ENCODE measurements at regions not wholly inside any gene's neighbourhood (a gene's known extent, or its start where the extent isn't known, plus 50 kb on each side); places are given as distances from the start of the nearest gene placed in this dataset.

DNA sequence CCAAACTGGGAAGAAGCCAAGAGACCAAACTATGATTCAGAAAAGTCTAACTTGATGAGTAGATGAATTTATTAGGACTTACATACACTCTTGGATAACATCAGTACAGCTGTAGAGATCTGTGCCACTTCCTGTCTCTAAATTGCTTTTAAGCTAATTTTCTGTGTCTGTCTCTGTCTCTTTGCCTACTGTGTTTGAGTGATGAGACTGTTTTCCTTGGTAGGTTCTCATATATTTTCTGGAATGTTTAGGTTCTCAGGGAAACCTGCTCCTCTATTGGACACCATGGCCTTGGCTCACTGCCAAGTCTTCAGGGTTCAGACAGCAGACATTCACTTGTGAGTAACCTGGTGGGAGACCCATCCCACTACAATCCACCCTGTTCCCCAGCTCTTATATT, 103.5 kb upstream of the KIF2B start:
- Histone ChIP-seq H3K27ac (ENCODE audit: low read length) (no peak overlapping the region), H3K27me3 (ENCODE audit: control insufficient read depth, insufficient read depth) (no peaks in the 10 kb centered on the region), H3K9me3 (ENCODE audit: control insufficient read depth, low read length) (no peaks in the 10 kb centered on the region), H3K4me3 (ENCODE audit: low read length) (no peak overlapping the region), H3K4me1 (ENCODE audit: control insufficient read depth, insufficient read depth, low read length) (no peaks in the 10 kb centered on the region)
- ATAC-seq (no peak), DNase-seq (no peak)
- intact Hi-C loops (cut with DNase I): no loop called here

DNA sequence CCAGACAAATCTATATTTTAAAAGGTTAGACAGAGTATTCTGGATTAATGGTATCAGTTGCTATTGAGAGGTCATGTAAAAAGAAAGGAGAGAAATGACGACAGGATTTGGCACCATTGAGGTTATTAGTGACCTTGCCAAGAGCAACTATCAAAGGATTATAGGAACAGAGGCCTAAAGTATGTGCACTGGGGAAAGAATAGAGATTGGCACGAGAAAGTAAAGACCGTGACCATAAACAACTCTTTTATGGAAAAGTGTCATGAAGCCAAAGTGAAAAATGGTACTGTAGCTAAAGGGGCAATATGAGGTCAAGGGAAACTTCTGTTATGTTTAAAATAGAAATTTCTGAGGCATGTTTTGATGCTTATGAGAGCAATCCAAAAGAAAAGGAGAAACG, 115.2 kb upstream of the KIF2B start:
- H3K9me3 ChIP-seq (ENCODE audit: control insufficient read depth, low read length): no peaks in the 10 kb centered on the region
- no peak overlapping the region for H3K4me3 ChIP-seq (ENCODE audit: low read length)
- no peaks in the 10 kb centered on the region for H3K27me3 ChIP-seq (ENCODE audit: control insufficient read depth, insufficient read depth)
- intact Hi-C loops (cut with DNase I): no loop called here
- H3K4me1 ChIP-seq (ENCODE audit: control insufficient read depth, insufficient read depth, low read length): no peaks in the 10 kb centered on the region
- 47% methylated on average over 4 of the region's 4 CpGs for WGBS
- DNase-seq (no peak), ATAC-seq (no peak)
- no peak overlapping the region for H3K27ac ChIP-seq (ENCODE audit: low read length)

DNA sequence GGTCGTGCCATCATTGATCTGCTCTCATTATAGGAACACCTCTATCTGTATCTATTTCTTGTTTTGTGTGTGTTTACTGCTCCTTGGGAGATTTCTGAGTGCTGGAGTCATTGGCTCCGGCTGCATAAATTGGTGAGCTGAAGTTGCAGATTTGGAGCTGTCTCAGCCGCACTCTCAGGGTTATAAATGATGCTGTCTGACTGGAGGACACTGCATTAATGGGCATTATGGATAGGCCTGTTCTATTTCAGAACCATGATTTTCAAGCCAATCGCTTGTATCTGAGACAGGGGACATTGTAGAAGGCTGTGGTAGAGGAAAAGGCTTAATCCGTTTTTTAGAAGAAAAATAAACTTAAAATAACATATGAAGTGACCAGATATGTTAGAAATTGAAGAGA, 126.4 kb upstream of the KIF2B start:
- DNase-seq (no peak), ATAC-seq (no peak)
- Histone ChIP-seq H3K9me3 (ENCODE audit: control insufficient read depth, low read length) (no peaks in the 10 kb centered on the region), H3K27me3 (ENCODE audit: control insufficient read depth, insufficient read depth) (no peaks in the 10 kb centered on the region), H3K4me1 (ENCODE audit: control insufficient read depth, insufficient read depth, low read length) (no peaks in the 10 kb centered on the region), H3K4me3 (ENCODE audit: low read length) (no peak overlapping the region), H3K27ac (ENCODE audit: low read length) (no peak overlapping the region)
- 66% methylated on average over 5 of the region's 5 CpGs for WGBS
- intact Hi-C loops (cut with DNase I): no loop called here

DNA sequence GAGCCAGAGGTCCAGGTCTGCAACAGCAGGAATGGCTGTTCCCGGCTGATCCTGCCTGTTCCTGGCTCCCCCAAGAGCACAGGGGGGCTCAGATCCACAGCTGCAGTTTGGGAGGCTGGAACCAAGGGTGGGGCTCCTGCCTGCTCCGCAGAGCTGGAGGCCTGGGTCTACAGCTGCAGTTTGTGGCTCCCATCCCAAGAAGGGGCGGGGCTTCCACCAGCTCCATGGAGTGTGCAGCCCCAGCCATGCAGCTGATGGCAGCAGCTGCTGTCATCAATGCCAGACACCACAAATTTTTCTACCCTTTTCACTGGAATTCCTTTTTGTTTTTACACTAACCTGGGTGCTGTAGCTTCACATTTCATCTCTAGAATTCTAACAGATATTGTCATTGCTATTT, 135.4 kb upstream of the KIF2B start:
- no peaks in the 10 kb centered on the region for H3K4me1 ChIP-seq (ENCODE audit: control insufficient read depth, insufficient read depth, low read length)
- H3K9me3 ChIP-seq (ENCODE audit: control insufficient read depth, low read length): no peaks in the 10 kb centered on the region
- ATAC-seq: peak in 1 of 2 donors; percentile 33
- H3K4me3 ChIP-seq (ENCODE audit: low read length): no peak overlapping the region
- H3K27ac ChIP-seq (ENCODE audit: low read length): no peak overlapping the region
- no peak for DNase-seq
- intact Hi-C loops (cut with DNase I): no loop called here
- WGBS: 55% methylated on average over 3 of the region's 3 CpGs
- H3K27me3 ChIP-seq (ENCODE audit: control insufficient read depth, insufficient read depth): no peaks in the 10 kb centered on the region

DNA sequence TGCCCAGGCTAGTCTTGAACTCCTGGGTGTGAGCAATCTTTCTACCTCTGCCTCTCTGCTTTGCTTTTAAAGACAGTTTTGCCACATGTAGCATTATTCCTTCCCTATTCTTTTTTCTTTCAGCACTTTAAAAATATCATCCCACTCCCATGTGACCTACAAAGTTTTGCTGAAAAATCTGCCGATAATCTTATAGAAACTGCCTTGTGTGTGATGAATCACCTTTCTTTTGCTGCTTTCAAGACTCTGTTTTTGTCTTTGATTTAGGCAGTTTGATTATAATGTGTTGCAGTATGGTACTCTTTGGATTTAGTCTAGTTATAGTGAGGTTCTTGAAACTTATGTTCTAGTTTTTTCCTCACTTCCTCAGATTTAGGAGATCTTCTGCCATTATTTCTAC, 142.0 kb upstream of the KIF2B start:
- Histone ChIP-seq H3K27me3 (ENCODE audit: control insufficient read depth, insufficient read depth) (no peaks in the 10 kb centered on the region), H3K4me3 (ENCODE audit: low read length) (no peak overlapping the region), H3K27ac (ENCODE audit: low read length) (no peak overlapping the region), H3K4me1 (ENCODE audit: control insufficient read depth, insufficient read depth, low read length) (no peaks in the 10 kb centered on the region), H3K9me3 (ENCODE audit: control insufficient read depth, low read length) (no peaks in the 10 kb centered on the region)
- no peak for ATAC-seq
- no peak for DNase-seq
- intact Hi-C loops (cut with DNase I): no loop called here
- WGBS: 88% methylated on average over 1 of the region's 1 CpG

DNA sequence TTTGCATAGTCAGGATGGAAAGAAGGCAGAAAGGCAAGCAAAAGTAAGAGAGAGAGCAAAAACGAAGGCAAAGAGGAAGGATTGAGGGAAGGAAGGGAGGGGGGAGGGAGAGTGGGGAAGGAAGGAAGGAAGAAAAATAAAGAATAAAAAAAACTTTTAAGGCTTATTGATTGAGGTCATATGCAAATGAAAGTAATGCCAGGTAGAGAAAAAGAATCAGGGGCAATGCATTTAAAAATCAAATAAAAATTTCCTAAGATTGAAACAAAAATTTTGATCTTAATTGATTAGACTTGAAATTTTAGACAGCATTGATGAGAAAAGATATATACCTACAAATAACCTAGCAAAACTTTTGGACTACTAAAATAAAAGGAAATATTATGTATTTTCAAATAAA, 153.9 kb upstream of the KIF2B start:
- no peak overlapping the region for H3K27ac ChIP-seq (ENCODE audit: low read length)
- WGBS: 55% methylated on average over 1 of the region's 1 CpG
- H3K9me3 ChIP-seq (ENCODE audit: control insufficient read depth, low read length): no peaks in the 10 kb centered on the region
- no peaks in the 10 kb centered on the region for H3K27me3 ChIP-seq (ENCODE audit: control insufficient read depth, insufficient read depth)
- H3K4me1 ChIP-seq (ENCODE audit: control insufficient read depth, insufficient read depth, low read length): no peaks in the 10 kb centered on the region
- DNase-seq (no peak), ATAC-seq (no peak)
- H3K4me3 ChIP-seq (ENCODE audit: low read length): no peak overlapping the region
- intact Hi-C loops (cut with DNase I): loop anchor here in 1 of 4 donors (10.0 kb wide), 1 partner anchor 64 kb away; no protein-coding TSS in a partner anchor

DNA sequence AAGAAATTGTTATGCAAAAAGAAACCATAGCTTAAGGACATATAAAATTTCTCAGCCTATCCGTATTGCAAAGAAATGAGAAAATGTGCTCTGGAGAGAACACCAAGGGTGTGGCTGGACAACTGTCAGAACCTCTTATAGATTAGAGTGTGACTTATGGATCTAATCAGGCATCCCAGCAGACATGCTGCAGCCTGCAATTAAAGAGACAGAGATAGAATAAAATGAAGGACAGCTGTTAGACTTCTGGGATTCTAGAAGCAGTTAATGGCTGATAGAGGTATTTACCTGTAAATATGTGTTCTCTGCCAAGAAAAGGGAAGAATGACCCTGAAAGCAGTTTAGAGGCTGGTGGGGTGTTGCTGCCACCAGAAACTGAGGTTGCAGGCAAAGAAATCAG, 160.1 kb upstream of the KIF2B start:
- 25% methylated on average over 1 of the region's 1 CpG for WGBS
- ATAC-seq: no peak
- intact Hi-C loops (cut with DNase I): loop anchor here in 1 of 4 donors (10.0 kb wide), 1 partner anchor 58 kb away; no protein-coding TSS in a partner anchor

DNA sequence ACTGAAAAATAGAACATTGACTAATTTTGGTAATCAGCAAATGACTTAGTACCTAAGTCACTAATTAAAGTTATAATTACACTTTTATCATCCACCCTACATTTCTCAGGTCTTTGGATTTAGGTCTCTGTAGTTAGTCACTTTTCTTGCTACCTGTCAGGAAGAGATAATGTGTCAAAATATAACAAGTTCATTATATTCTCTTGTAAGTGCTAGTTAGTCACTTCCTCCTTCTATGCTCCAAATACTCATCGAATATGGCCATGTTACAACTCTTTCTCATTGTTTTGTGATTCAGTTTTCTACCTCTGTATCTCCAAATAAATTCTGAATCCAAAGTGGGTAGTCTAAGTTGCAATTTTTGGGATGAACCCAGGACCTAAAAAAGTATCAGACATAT, 163.5 kb upstream of the KIF2B start:
- no peak for DNase-seq
- 59% methylated on average over 1 of the region's 1 CpG for WGBS
- Histone ChIP-seq H3K4me1 (ENCODE audit: control insufficient read depth, insufficient read depth, low read length) (no peaks in the 10 kb centered on the region), H3K27ac (ENCODE audit: low read length) (no peak overlapping the region), H3K9me3 (ENCODE audit: control insufficient read depth, low read length) (no peaks in the 10 kb centered on the region), H3K4me3 (ENCODE audit: low read length) (no peak overlapping the region), H3K27me3 (ENCODE audit: control insufficient read depth, insufficient read depth) (no peaks in the 10 kb centered on the region)
- ATAC-seq: no peak
- intact Hi-C loops (cut with DNase I): no loop called here

More for the DNA sequence above, 160.1 kb upstream of the KIF2B start:
- Histone ChIP-seq H3K27me3 (ENCODE audit: control insufficient read depth, insufficient read depth) (no peaks in the 10 kb centered on the region), H3K9me3 (ENCODE audit: control insufficient read depth, low read length) (no peaks in the 10 kb centered on the region), H3K27ac (ENCODE audit: low read length) (no peak overlapping the region), H3K4me1 (ENCODE audit: control insufficient read depth, insufficient read depth, low read length) (no peaks in the 10 kb centered on the region), H3K4me3 (ENCODE audit: low read length) (no peak overlapping the region)
- DNase-seq: no peak

DNA sequence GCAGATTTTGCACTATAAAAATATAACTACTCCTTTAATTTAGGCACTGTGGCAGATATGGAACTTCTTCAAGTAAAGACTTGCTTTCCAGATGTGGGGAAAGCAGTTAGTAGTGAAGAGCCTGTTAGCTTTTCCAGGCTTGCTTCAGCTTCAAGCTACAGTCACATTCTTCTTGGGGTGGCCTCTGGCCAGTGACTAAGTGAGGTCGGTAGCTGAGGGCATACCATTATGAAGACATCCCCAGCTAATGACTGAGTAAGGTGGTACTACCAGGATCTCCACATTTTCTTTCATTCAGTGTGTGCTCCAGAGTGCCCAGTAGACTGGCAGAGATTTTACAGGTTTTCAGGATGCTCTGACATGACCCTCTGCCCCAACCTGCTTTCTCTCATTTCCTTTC, 167.1 kb upstream of the KIF2B start:
- ATAC-seq (no peak), DNase-seq (no peak)
- 59% methylated on average over 1 of the region's 1 CpG for WGBS
- no peaks in the 10 kb centered on the region for H3K4me1 ChIP-seq (ENCODE audit: control insufficient read depth, insufficient read depth, low read length)
- no peaks in the 10 kb centered on the region for H3K27me3 ChIP-seq (ENCODE audit: control insufficient read depth, insufficient read depth)
- intact Hi-C loops (cut with DNase I): no loop called here
- H3K9me3 ChIP-seq (ENCODE audit: control insufficient read depth, low read length): no peaks in the 10 kb centered on the region
- H3K27ac ChIP-seq (ENCODE audit: low read length): no peak overlapping the region
- no peak overlapping the region for H3K4me3 ChIP-seq (ENCODE audit: low read length)

DNA sequence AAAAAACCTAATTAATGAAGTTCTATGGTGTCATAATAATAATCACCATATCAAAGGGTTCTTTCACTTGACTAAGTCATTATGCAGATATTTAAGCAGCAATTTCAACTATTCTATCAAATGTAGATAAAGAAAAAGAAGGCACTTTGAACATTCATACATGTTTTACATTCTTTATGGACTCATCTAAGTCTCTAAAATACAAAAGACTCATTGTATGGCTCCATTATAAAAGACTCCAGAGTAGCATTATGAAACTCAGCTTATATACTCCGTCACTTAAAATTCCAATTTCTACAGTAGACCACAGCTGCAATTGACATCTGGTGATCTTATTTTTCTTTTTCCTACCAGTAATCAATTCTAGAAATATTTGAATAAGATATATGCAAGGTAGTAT, 173.5 kb upstream of the KIF2B start:
- 65% methylated on average over 1 of the region's 1 CpG for WGBS
- H3K27ac ChIP-seq (ENCODE audit: low read length): no peak overlapping the region
- intact Hi-C loops (cut with DNase I): no loop called here
- no peaks in the 10 kb centered on the region for H3K9me3 ChIP-seq (ENCODE audit: control insufficient read depth, low read length)
- H3K4me3 ChIP-seq (ENCODE audit: low read length): no peak overlapping the region
- ATAC-seq (no peak), DNase-seq (no peak)
- no peaks in the 10 kb centered on the region for H3K27me3 ChIP-seq (ENCODE audit: control insufficient read depth, insufficient read depth)
- H3K4me1 ChIP-seq (ENCODE audit: control insufficient read depth, insufficient read depth, low read length): no peaks in the 10 kb centered on the region

DNA sequence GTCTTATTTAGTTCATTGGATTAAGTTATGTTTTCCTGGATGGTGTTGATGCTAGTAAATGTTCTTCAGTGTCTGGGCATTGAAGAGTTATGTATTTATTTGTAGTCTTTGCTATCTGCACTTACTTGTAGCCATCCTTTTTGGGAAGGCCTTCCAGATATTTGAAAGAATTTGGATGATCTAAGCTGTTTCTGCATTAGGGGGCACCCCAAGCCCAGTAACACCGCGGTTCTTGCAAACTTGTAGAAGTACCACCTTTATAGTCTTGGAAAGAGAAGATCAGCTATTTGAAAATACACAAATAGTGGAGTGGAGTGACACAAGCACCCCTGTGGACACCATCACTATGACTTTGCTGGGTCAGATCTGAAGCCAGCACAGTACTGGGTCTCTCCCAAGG, 175.9 kb upstream of the KIF2B start:
- H3K9me3 ChIP-seq (ENCODE audit: control insufficient read depth, low read length): no peaks in the 10 kb centered on the region
- DNase-seq (no peak), ATAC-seq (no peak)
- H3K27ac ChIP-seq (ENCODE audit: low read length): no peak overlapping the region
- 98% methylated on average over 2 of the region's 2 CpGs for WGBS
- H3K4me3 ChIP-seq (ENCODE audit: low read length): no peak overlapping the region
- intact Hi-C loops (cut with DNase I): no loop called here
- H3K27me3 ChIP-seq (ENCODE audit: control insufficient read depth, insufficient read depth): no peaks in the 10 kb centered on the region
- no peaks in the 10 kb centered on the region for H3K4me1 ChIP-seq (ENCODE audit: control insufficient read depth, insufficient read depth, low read length)

DNA sequence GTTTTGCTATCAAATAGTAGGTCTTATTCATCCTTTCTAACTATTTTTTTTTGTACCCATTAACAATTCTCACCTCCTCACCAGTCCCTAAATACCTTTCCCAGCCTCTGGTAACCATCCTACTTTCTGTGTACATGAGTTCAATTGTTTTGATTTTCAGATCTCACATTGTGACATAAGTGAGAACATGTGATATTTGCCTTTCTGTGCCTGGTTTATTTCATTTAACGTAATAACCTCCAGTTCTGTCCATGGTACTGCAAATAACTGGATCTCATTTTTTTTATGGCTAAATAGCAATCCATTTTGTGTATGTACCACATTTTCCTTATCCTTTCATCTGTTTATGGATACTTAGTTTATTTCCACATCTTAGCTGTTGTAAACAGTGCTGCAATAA, 181.9 kb upstream of the KIF2B start:
- H3K4me1 ChIP-seq (ENCODE audit: control insufficient read depth, insufficient read depth, low read length): no peaks in the 10 kb centered on the region
- intact Hi-C loops (cut with DNase I): no loop called here
- H3K27me3 ChIP-seq (ENCODE audit: control insufficient read depth, insufficient read depth): no peaks in the 10 kb centered on the region
- H3K9me3 ChIP-seq (ENCODE audit: control insufficient read depth, low read length): no peaks in the 10 kb centered on the region
- 71% methylated on average over 1 of the region's 1 CpG for WGBS
- no peak overlapping the region for H3K4me3 ChIP-seq (ENCODE audit: low read length)
- ATAC-seq (no peak), DNase-seq (no peak)
- H3K27ac ChIP-seq (ENCODE audit: low read length): no peak overlapping the region
